Hematopoietic multipotent progenitor cell (in vitro differentiated cells): ENCODE measurements at regions not wholly inside any gene's neighbourhood (a gene's known extent, or its start where the extent isn't known, plus 50 kb on each side); places are given as distances from the start of the nearest gene placed in this dataset.

ENCODE experiments used
- DNase-seq, 3 donors: peaks; one replicate each; pipeline ENCODE4 v3.0.0-alpha.2; 2011 to 2015; ENCODE audit warnings: low read depth in 2 of 3, low spot score in 2 of 3

GRCh38 chr2:41510108-41510507 lies 537.7 kb upstream of the PKDCC start:
- DNase-seq, result peak in 2 of 3 donors; percentile 18 to 55

DNA sequence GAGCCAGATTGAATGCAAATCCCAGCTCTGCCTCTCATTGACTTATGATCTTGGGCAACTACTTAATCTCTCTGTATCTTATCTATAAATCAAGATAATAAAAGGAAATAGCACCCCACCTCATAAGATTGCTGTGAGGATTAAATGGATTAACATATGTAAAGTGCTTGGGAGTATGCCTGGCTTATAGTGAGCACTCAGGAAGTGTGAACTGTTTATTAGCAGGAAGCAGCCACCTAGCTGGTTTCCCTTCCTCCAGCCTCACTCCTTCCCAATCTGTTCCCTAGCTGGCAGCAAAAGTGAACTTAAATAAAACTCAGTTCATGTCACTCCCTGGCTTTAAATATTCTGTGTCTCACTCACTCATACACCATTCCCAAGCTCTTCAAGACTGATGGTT lies 526.6 kb upstream of the PKDCC start:
- peak in 2 of 3 donors; percentile 16 to 29 for DNase-seq

DNA sequence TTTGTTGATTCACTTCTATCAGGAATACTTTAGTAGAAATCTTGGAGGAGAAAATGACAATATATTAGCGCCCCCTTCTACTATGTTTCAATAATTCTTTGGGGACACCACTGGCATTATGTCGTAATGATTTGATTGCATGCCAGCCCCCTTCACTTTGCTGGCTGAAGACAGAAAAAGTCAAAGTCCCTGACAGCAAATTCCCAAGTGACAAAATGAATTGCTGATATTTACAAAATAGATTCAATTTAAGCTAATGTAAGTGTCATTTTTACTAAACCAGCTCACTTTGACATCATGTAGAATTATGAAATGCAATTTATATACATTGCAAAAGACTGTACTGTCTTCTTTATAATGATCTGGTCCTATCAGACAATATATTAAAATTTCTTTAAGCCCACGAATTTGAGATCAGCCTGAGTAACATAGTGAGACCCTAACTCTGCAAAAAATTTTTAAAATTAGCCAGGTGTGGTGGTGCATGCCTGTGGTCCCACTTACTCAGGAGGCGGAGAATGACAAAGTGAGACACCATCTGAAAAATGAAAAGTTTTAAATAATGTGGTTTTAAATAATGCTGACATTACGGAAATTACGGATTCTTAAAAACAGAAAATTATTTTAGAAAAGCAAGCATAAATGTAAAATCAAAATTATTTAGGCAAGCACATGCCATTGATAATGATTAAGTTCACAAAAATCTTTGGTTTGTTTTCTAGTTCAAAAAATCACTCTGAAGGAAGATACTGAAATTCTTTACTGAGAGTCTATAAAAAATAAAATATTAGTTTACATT lies 520.1 kb upstream of the PKDCC start:
- no peak for DNase-seq

GRCh38 chr2:41535575-41535974 lies 512.2 kb upstream of the PKDCC start:
- DNase-seq, result no peak

DNA sequence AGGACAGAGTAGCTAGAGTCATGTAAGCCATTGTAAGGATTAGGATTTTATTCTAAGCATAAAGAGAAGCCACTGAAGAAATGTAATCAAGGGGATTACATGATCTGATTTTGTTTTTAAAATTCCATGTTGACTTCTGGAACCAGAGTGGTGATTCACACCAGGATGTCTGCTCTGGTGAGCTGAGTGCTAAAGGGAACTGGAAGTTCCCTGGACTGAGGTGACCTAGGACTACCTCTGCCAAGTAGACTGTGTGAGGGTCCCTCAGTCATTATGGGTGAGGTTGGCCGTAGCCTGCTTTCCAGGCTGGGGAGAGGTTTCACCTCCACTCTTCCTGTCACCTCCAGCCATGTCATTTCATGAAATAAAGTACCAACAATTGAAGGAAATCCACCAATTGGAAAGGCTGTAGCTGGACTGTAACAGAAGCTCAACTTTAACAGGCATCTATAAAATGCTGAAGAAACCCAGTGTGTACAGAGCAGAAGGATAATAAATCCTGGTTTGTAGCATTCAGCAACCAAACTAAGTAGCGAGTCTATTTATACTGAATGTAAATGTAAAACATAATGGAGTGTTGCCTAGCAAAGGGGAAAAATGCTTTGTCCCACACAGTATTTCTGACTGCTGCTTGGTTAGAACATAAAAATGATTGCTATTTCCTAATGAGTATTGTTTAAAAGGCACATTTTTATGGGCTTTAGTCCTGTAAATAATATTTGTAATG lies 507.4 kb upstream of the PKDCC start:
- no peak for DNase-seq

DNA sequence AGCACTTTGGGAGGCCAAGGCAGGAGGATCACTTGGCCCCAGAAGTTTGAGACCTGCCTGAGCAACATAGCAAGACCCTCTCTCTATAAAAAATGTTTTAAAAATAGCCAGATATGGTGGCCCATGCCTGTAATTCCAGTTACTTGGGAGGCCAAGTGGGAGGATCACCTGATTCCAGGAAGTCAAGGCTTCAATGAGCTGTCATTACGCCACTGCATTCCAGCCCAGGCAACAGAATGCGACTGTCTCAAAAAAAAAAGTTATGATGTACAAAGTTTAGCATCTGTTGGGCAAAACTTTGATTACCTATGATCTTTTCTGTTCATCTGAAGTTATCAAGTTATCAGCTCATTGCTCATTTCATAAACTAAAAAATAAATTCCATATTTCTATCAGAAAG lies 504.1 kb upstream of the PKDCC start:
- no peak for DNase-seq

DNA sequence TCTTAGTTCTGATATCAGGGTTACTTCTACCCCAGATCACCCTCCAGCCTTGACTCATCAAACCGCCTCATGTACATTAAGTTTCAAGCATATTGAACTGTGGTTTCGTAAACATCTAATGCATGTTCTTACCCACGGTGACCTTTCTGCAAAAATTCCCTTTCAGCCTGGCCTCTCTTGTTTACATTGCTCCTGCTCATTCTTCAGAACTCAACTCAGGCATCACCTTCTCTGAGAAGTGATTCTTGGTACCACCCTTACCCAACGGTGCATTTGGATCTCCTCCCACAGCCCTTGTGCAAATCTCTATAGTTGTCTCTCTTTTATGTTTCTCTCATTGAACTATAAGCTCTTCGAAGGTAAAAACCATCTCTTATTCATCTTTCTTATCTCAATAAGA lies 503.1 kb upstream of the PKDCC start:
- no peak for DNase-seq

DNA sequence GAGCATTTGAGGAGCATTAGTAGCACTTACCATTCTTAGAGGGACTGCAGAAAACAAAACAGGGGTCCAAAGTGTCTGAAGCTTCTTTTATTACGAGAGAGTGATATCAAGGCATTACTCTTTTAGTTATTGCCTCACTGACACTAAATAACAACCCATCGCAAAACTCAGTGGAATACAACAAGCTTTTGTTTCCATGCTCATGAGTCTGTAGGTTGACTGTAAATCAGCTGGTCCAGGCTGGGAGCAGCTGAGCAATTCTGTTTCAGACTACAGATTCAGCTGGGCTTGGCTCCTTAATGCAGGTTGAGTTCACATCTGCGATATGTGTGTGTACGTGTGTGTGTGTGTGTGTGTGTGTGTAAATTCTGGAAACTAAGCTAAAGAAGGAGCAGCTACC lies 501.8 kb upstream of the PKDCC start:
- DNase-seq, result no peak

GRCh38 chr2:41568648-41569047 lies 479.2 kb upstream of the PKDCC start:
- no peak for DNase-seq

GRCh38 chr2:41572154-41572553 lies 475.7 kb upstream of the PKDCC start:
- no peak for DNase-seq

DNA sequence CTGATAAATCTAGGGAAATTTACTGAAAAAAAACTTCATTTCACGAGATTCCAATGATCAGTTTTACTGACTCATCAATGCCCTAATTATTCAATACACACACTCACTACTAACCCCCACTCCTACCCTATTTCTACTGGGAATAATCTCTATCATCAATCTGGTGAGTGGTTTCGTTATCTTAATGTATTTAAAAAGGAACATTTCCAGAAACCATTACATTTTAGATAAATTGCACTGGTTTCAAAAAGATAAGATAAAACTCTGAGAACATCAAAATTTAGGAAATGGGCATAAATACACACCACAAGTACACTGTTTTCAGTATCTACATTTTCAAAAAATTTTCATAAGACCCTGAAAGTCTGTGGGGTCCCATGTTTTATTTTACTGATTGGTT lies 471.4 kb upstream of the PKDCC start:
- no peak for DNase-seq

DNA sequence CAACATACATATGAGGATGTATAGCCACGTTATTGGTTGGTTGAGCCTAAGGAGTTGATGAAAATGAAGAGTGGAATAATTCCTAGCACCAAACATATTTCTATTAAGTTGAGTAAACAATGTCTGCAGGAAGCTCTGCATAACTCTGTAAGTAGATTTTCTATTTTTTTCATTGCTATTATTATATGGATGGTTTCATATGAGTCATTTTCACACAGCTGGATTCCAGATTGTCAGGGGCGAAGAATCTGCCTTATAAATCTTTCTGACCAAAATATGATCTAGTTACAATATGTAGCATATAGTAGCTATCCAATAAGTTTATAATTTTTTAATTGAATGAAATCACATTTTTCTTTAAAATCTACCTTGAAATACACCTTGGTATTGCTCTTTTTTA lies 468.0 kb upstream of the PKDCC start:
- no peak for DNase-seq

DNA sequence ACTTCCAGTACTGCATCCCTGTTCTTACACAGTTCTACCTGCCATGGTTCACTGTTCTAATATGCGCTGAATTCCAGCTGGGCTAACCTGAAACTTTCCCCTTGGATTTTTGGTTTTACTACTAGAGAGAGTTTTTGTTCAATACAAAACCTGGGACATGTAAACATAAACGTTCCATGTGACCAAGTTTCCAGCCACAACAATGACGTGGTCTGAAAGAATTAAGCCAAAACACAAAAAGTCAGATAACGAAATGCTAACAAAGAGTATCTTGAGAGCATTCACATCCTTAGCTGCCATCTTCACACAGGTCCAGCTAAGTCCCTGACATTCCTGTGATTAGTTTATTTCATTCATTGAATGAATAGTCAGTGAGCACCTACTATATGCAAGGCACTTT lies 467.0 kb upstream of the PKDCC start:
- DNase-seq, result no peak

DNA sequence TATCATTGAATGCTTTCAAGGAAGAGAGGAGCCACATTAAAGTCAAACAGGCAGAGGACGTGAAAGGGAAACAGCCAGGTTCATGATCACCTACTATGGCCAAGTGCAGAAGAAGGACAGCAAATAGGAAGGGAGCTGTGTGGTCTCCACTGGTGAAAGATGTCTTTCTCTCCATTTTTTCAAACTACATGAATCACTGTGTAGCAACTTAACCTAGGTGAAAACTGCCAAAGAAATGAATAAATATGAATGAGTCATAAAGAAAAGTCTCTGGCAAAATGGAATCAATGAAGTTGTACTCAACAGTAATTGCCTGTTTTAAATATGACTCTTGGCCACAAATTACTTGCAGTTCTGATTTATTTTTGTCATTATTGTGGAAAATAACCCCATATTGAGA lies 452.6 kb upstream of the PKDCC start:
- no peak for DNase-seq

DNA sequence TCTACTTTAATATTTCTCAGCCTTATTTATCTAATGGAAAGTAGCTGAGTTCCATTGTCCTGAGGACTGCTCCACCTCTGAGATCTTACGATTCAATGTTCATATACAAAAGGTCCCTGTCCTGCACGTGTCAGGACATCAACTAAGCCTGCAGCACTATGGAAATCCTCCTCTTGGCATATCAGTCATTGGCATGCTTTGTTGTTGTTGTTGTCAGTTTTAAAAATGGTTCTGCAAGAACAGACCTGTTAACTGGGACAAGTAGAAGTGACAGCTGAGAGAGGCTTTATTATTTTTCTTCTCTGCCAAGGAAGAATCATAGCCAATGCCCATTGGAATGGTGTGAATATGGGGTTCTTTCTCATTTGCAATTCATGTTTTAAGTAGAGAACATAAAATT lies 450.1 kb upstream of the PKDCC start:
- DNase-seq, result no peak

- DNase-seq, result no peak
Measured at GRCh38 chr2:41598161-41598894, 449.5 kb upstream of the PKDCC start.

GRCh38 chr2:41600460-41600859 lies 447.4 kb upstream of the PKDCC start:
- no peak for DNase-seq

DNA sequence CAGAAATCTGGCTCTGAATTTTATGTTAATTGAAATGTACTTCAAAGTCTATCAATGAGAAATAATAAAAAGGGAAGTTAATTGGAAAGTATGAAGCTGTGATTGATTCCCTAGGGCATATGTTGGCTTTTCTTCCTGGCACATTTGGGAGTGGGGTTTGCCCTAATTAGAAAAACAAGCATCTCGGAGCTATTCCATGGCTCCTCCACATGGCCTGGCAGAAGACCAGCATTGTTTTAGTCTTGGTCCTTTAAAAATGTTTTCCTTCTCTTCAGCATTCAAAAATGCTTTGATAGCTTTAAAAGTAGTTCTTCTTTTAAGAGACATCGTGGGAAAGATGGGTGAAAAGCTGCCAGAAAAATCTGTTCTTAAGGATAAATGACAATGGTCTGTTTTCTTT lies 445.5 kb upstream of the PKDCC start:
- DNase-seq, result no peak

DNA sequence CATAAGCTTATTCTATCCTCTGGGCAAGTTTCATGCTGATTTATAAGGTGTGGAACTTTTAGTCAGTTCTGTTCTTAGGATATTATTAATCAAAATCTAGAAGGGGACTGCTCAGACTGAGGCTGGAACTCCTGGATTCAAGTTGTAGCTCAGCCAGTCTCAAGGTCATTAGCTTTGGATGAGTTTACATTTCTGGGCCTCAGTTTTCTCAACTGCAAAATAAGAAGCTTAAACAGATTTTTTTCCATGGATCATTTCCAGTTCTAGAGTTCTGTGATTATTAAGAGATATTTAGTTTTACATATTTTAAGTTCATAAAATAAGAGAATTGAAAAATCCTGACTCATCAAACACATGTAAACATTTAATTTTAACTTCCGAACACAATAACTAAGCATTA lies 442.5 kb upstream of the PKDCC start:
- DNase-seq, result no peak

DNA sequence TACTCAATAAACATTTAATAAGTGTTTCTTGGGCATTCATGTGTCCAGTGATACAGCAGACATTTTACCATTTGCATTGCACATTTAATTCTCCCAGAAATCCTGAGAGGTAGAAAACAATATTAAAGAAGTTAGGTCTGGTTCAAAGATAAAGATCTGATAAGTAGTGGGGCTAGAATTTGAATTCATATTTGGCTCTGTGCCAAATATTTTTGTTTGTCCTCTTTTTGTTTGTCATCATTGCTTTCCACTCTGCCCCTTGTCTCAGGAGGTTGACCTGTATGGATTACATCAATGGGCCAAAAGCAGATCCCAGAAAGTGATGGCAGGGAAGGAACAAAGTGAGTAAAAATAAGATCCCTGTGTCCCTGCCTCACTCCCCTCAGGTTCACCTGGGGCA lies 441.9 kb upstream of the PKDCC start:
- DNase-seq, result no peak

- DNase-seq, result no peak
Measured at GRCh38 chr2:41610501-41611190, 437.2 kb upstream of the PKDCC start.
